ENCODE measurements at regions not wholly inside any gene's neighbourhood (a gene's known extent, or its start where the extent isn't known, plus 50 kb on each side); places are given as distances from the start of the nearest gene placed in this dataset.

GRCh38 chr13:33997574-33997973 lies 179.6 kb downstream of the RFC3 start:
- peaks cover 13% of the 10 kb centered on the region; the same call in 1 of the 2 replicates for H3K4me1 ChIP-seq
- intact Hi-C loops (cut with micrococcal nuclease; ENCODE audit: unreplicated experiment), result no loop called here
- TF ChIP-seq, protein P1, sequence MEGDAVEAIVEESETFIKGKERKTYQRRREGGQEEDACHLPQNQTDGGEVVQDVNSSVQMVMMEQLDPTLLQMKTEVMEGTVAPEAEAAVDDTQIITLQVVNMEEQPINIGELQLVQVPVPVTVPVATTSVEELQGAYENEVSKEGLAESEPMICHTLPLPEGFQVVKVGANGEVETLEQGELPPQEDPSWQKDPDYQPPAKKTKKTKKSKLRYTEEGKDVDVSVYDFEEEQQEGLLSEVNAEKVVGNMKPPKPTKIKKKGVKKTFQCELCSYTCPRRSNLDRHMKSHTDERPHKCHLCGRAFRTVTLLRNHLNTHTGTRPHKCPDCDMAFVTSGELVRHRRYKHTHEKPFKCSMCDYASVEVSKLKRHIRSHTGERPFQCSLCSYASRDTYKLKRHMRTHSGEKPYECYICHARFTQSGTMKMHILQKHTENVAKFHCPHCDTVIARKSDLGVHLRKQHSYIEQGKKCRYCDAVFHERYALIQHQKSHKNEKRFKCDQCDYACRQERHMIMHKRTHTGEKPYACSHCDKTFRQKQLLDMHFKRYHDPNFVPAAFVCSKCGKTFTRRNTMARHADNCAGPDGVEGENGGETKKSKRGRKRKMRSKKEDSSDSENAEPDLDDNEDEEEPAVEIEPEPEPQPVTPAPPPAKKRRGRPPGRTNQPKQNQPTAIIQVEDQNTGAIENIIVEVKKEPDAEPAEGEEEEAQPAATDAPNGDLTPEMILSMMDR (IDR thresholded peaks at IDR 0.05; ENCODE audit: insufficient read depth in 1 of 2, low read depth in 1 of 2, low read length in 1 of 2, severe bottlenecking in 1 of 2, unreplicated experiment in 1 of 2), result no peak
- Mint-ChIP-seq H3K9me3 (ENCODE audit: unreplicated experiment) (peaks cover 5% of the 10 kb centered on the region), H3K4me3 (ENCODE audit: unreplicated experiment) (no peak overlapping the region), H3K36me3 (ENCODE audit: insufficient read depth, unreplicated experiment) (no peaks in the 10 kb centered on the region), H3K27me3 (ENCODE audit: insufficient read depth, unreplicated experiment) (no peaks in the 10 kb centered on the region), H3K4me1 (ENCODE audit: low read depth, unreplicated experiment) (peaks cover 19% of the 10 kb centered on the region), H3K27ac (ENCODE audit: unreplicated experiment) (no peak overlapping the region)
- CTCF ChIA-PET, result no interaction called here
- H3K4me3 ChIP-seq (ENCODE audit: low read depth, low read length), result no peak overlapping the region
- no TSS peak for BruUV-seq (replicated peaks)
- DNase-seq, result no peak
- no peaks in the 10 kb centered on the region for H3K9me3 ChIP-seq
- POLR2A ChIA-PET, result no interaction called here
- no peaks in the 10 kb centered on the region for H3K27me3 ChIP-seq (replicated peaks; ENCODE audit: control insufficient read depth, insufficient read depth, low read length)
- no peaks in the 10 kb centered on the region for H3K36me3 ChIP-seq (ENCODE audit: control insufficient read depth, insufficient read depth, low read length)

DNA sequence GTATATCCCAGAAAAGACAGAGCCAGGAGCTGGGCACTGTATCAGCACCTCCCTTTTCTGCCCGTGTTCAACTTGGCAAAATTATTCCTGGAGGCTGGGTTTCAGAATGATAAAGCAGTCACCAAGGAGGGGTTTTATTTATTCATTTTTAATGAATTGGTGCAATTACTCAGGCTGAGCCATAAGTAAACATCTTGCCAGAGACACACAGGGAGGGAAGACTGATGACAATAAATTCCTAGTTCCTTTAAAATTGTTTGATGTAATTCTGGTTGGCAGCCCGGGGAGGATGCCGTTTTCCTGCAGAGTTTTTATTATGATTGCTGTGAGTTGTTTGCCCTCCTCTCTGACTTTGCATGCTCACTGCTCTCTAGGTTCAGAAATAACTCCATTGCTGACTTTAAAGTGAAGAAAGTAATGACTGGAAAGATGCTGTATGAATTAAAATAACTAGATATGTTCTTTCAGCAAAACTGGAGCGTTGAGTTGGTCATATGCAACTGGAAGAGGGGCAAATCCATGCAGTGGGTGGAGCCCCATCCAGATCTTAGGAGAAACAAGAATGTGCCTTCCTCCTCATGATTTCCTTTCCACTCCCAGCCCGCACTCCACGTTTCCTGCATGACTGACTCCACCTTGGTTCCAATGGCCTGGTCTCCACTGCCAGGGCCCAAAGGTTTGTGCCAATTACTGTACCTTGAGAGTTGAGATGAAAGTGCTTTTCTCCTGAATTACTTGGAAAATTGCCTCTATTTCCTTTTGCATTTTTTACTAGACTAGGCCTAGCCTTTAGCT lies 182.1 kb downstream of the RFC3 start:
- H3K27me3 ChIP-seq (replicated peaks; ENCODE audit: control insufficient read depth, insufficient read depth, low read length), result no peaks in the 10 kb centered on the region
- POLR2A ChIA-PET, result no interaction called here

DNA sequence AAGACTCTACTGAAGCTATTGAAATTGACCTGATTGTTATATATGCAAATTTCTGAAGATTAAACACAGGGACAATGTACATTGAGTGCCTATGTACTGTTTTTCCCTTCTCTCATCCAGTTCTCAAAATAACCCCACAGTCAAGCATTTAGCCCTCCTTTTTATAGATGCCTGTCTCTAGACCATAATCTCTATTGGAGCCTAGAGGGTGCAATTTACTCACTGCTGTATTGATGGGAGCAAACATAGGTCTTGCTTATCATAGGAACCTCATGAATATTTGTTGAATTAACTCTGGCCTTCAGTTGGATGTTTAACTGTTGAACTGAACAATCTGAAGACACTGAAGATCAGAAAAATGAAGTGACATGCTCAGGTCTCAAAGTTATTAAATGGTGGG lies 183.0 kb downstream of the RFC3 start:
- ChIA-PET CTCF (no interaction called here), POLR2A (no interaction called here)
- no peak overlapping the region for H3K27ac Mint-ChIP-seq (ENCODE audit: unreplicated experiment)
- DNase-seq, result no peak
- H3K4me3 Mint-ChIP-seq (ENCODE audit: unreplicated experiment), result no peak overlapping the region
- TF ChIP-seq, protein P1 (IDR thresholded peaks at IDR 0.05; ENCODE audit: insufficient read depth in 1 of 2, low read depth in 1 of 2, low read length in 1 of 2, severe bottlenecking in 1 of 2, unreplicated experiment in 1 of 2), result peak in 1 of 2 experiments; percentile 32
- no TSS peak for BruUV-seq (replicated peaks)
- no peaks in the 10 kb centered on the region for H3K36me3 Mint-ChIP-seq (ENCODE audit: insufficient read depth, unreplicated experiment)
- no peaks in the 10 kb centered on the region for H3K36me3 ChIP-seq (ENCODE audit: control insufficient read depth, insufficient read depth, low read length)
- H3K9me3 ChIP-seq, result no peaks in the 10 kb centered on the region
- H3K4me3 ChIP-seq (ENCODE audit: low read depth, low read length), result no peak overlapping the region
- intact Hi-C loops (cut with micrococcal nuclease; ENCODE audit: unreplicated experiment), result loop anchor here (1.0 kb wide), 1 partner anchor 76 kb away; no protein-coding TSS in a partner anchor
- peaks cover 13% of the 10 kb centered on the region; the same call in 1 of the 2 replicates for H3K4me1 ChIP-seq
- no peaks in the 10 kb centered on the region for H3K27me3 ChIP-seq (replicated peaks; ENCODE audit: control insufficient read depth, insufficient read depth, low read length)
- peaks cover 15% of the 10 kb centered on the region for H3K4me1 Mint-ChIP-seq (ENCODE audit: low read depth, unreplicated experiment)
- H3K9me3 Mint-ChIP-seq (ENCODE audit: unreplicated experiment), result peaks cover 5% of the 10 kb centered on the region
- H3K27me3 Mint-ChIP-seq (ENCODE audit: insufficient read depth, unreplicated experiment), result no peaks in the 10 kb centered on the region

More for the DNA sequence above, 182.1 kb downstream of the RFC3 start:
- H3K4me3 ChIP-seq (ENCODE audit: low read depth, low read length), result no peak overlapping the region
- H3K9me3 ChIP-seq, result no peaks in the 10 kb centered on the region
- no peak for DNase-seq
- CTCF ChIA-PET, result no interaction called here
- H3K4me1 Mint-ChIP-seq (ENCODE audit: low read depth, unreplicated experiment), result peaks cover 15% of the 10 kb centered on the region
- H3K4me1 ChIP-seq, result peaks cover 13% of the 10 kb centered on the region; the same call in 1 of the 2 replicates
- H3K36me3 Mint-ChIP-seq (ENCODE audit: insufficient read depth, unreplicated experiment), result no peaks in the 10 kb centered on the region
- no peak overlapping the region for H3K4me3 Mint-ChIP-seq (ENCODE audit: unreplicated experiment)
- BruUV-seq (replicated peaks), result no TSS peak
- no peak overlapping the region for H3K27ac Mint-ChIP-seq (ENCODE audit: unreplicated experiment)
- H3K36me3 ChIP-seq (ENCODE audit: control insufficient read depth, insufficient read depth, low read length), result no peaks in the 10 kb centered on the region
- no peaks in the 10 kb centered on the region for H3K27me3 Mint-ChIP-seq (ENCODE audit: insufficient read depth, unreplicated experiment)
- TF ChIP-seq, protein P1 (IDR thresholded peaks at IDR 0.05; ENCODE audit: insufficient read depth in 1 of 2, low read depth in 1 of 2, low read length in 1 of 2, severe bottlenecking in 1 of 2, unreplicated experiment in 1 of 2), result no peak
- intact Hi-C loops (cut with micrococcal nuclease; ENCODE audit: unreplicated experiment), result no loop called here
- H3K9me3 Mint-ChIP-seq (ENCODE audit: unreplicated experiment), result peaks cover 5% of the 10 kb centered on the region

Data from Caco-2 (cell line).